HEK293T (cell line): ENCODE measurements at regions not wholly inside any gene's neighbourhood (a gene's known extent, or its start where the extent isn't known, plus 50 kb on each side); places are given as distances from the start of the nearest gene placed in this dataset.

Experiments
- BHLHE40 ChIP-seq: fragments of 450-650 bp; IDR thresholded peaks from 2 replicates; pipeline ENCODE4 v1.6.1; 2016; ENCODE audit warnings: mild to moderate bottlenecking, moderate library complexity, borderline replicate concordance
- SP1 ChIP-seq: fragments of 450-650 bp; IDR thresholded peaks from 2 replicates; pipeline ENCODE4 v1.6.1; 2017

DNA sequence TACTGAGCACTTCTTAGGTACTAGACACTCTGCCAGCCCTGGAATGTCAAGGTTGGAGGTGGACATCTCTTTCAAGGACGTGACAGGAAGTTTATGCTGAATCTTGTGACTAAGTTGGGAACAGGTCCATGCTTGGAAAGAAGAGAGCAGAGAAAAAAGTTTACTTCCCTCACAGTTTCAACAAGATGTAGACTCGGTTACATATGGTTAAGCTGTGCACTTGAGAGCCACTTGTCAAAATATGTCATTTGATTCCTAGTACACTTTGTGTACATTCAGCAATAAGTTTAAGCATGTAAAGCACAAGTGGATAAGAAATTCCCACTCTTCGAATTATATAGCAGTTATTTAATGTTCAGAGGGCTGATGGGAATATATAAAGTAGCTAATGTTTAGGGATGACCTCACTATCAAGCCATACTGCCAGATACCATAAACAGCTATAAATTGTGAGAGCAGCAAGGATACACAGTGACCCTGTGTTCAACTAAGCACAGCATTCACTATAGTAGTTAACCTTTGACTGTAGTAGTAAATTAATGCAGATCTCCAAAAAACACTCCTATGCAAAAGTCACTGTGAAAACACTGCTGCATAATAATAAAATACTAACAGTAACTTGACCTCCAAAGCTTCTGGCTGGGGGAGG lies 1944.6 kb upstream of the WWC1 start:
- TF ChIP-seq BHLHE40 (no peak), SP1 (no peak)
